Ovary (tissue), 3 donors: ENCODE measurements at regions not wholly inside any gene's neighbourhood (a gene's known extent, or its start where the extent isn't known, plus 50 kb on each side); places are given as distances from the start of the nearest gene placed in this dataset.

Source experiments
- CTCF ChIP-seq, 3 donors: fragments of 450-650 bp in 2 of 3; fragments of 200-600 bp in 1 of 3; IDR thresholded peaks; one replicate each; pipeline versions ENCODE4 v1.5.1 to v1.8.0; 2016 to 2022; ENCODE audit warnings: antibody characterized with exemption in 3 of 3, mild to moderate bottlenecking in 1 of 3
- EP300 ChIP-seq: sonication (generic); formaldehyde crosslinking; IDR thresholded peaks from one replicate; pipeline ENCODE4 v1.6.1; 2017; ENCODE audit warnings: antibody characterized with exemption
- POLR2A ChIP-seq: fragments of 450-650 bp; IDR thresholded peaks from one replicate; pipeline ENCODE4 v1.6.1; 2017; ENCODE audit warnings: antibody characterized with exemption, mild to moderate bottlenecking, moderate library complexity
- donor health status: DM: no; HTN: no; CAD: no.

GRCh38 chr10:121131426-121132265 lies 280.5 kb downstream of the WDR11 start:
- TF ChIP-seq CTCF (IDR thresholded peaks at IDR 0.05) (no peak), POLR2A (no peak), EP300 (no peak)
